ENCODE measurements at regions not wholly inside any gene's neighbourhood (a gene's known extent, or its start where the extent isn't known, plus 50 kb on each side); places are given as distances from the start of the nearest gene placed in this dataset.

- Mint-ChIP-seq H3K9me3 (peaks cover 22% of the 10 kb centered on the region), H3K36me3 (ENCODE audit: low read depth) (no peaks in the 10 kb centered on the region), H3K27me3 (no peaks in the 10 kb centered on the region), H3K4me3 (no peak overlapping the region), H3K4me1 (ENCODE audit: low read depth) (no peaks in the 10 kb centered on the region), H3K27ac (no peak overlapping the region)
- intact Hi-C loops (cut with micrococcal nuclease), result no loop called here
These were observed 177.3 kb downstream of the EMP1 start for GRCh38 chr12:13373803-13374202.

GRCh38 chr12:13373131-13373530 lies 176.6 kb downstream of the EMP1 start:
- H3K36me3 Mint-ChIP-seq (ENCODE audit: low read depth), result no peaks in the 10 kb centered on the region
- intact Hi-C loops (cut with micrococcal nuclease), result no loop called here
- H3K27me3 Mint-ChIP-seq, result no peaks in the 10 kb centered on the region
- no peak overlapping the region for H3K4me3 Mint-ChIP-seq
- H3K4me1 Mint-ChIP-seq (ENCODE audit: low read depth), result no peaks in the 10 kb centered on the region
- H3K9me3 Mint-ChIP-seq, result peaks cover 16% of the 10 kb centered on the region
- no peak overlapping the region for H3K27ac Mint-ChIP-seq

- intact Hi-C loops (cut with micrococcal nuclease), result no loop called here
- peaks cover 9% of the 10 kb centered on the region for H3K9me3 Mint-ChIP-seq
These were observed 175.9 kb downstream of the EMP1 start for GRCh38 chr12:13372386-13372785.

GRCh38 chr12:13371797-13372196 lies 175.3 kb downstream of the EMP1 start:
- Mint-ChIP-seq H3K4me1 (ENCODE audit: low read depth) (no peaks in the 10 kb centered on the region), H3K4me3 (no peak overlapping the region), H3K27me3 (no peaks in the 10 kb centered on the region), H3K27ac (no peak overlapping the region), H3K36me3 (ENCODE audit: low read depth) (no peaks in the 10 kb centered on the region), H3K9me3 (peaks cover 3% of the 10 kb centered on the region)
- intact Hi-C loops (cut with micrococcal nuclease), result no loop called here

More at GRCh38 chr12:13372386-13372785, 175.9 kb downstream of the EMP1 start:
- Mint-ChIP-seq H3K36me3 (ENCODE audit: low read depth) (no peaks in the 10 kb centered on the region), H3K27ac (no peak overlapping the region), H3K4me1 (ENCODE audit: low read depth) (no peaks in the 10 kb centered on the region), H3K27me3 (no peaks in the 10 kb centered on the region), H3K4me3 (no peak overlapping the region)

- intact Hi-C loops (cut with micrococcal nuclease), result no loop called here
- H3K27ac Mint-ChIP-seq, result no peak overlapping the region
- H3K27me3 Mint-ChIP-seq, result no peaks in the 10 kb centered on the region
- H3K4me1 Mint-ChIP-seq (ENCODE audit: low read depth), result no peaks in the 10 kb centered on the region
- no peak overlapping the region for H3K4me3 Mint-ChIP-seq
- no peaks in the 10 kb centered on the region for H3K9me3 Mint-ChIP-seq
- no peaks in the 10 kb centered on the region for H3K36me3 Mint-ChIP-seq (ENCODE audit: low read depth)
These were observed 174.8 kb downstream of the EMP1 start for GRCh38 chr12:13371367-13371766.

- no peak overlapping the region for H3K27ac Mint-ChIP-seq
- no peaks in the 10 kb centered on the region for H3K4me1 Mint-ChIP-seq (ENCODE audit: low read depth)
- H3K27me3 Mint-ChIP-seq, result no peaks in the 10 kb centered on the region
- no peaks in the 10 kb centered on the region for H3K36me3 Mint-ChIP-seq (ENCODE audit: low read depth)
- no peaks in the 10 kb centered on the region for H3K9me3 Mint-ChIP-seq
- intact Hi-C loops (cut with micrococcal nuclease), result no loop called here
- H3K4me3 Mint-ChIP-seq, result no peak overlapping the region
These were observed 173.0 kb downstream of the EMP1 start for GRCh38 chr12:13369474-13370056.

- no peaks in the 10 kb centered on the region for H3K27me3 Mint-ChIP-seq
- intact Hi-C loops (cut with micrococcal nuclease), result no loop called here
- no peak overlapping the region for H3K4me3 Mint-ChIP-seq
- H3K36me3 Mint-ChIP-seq (ENCODE audit: low read depth), result no peaks in the 10 kb centered on the region
- H3K9me3 Mint-ChIP-seq, result no peaks in the 10 kb centered on the region
- no peaks in the 10 kb centered on the region for H3K4me1 Mint-ChIP-seq (ENCODE audit: low read depth)
- H3K27ac Mint-ChIP-seq, result no peak overlapping the region
These were observed 172.4 kb downstream of the EMP1 start for GRCh38 chr12:13368971-13369370.

- Mint-ChIP-seq H3K9me3 (no peaks in the 10 kb centered on the region), H3K27ac (no peak overlapping the region), H3K4me1 (ENCODE audit: low read depth) (no peaks in the 10 kb centered on the region), H3K36me3 (ENCODE audit: low read depth) (no peaks in the 10 kb centered on the region), H3K27me3 (no peaks in the 10 kb centered on the region), H3K4me3 (no peak overlapping the region)
- intact Hi-C loops (cut with micrococcal nuclease), result no loop called here
These were observed 171.9 kb downstream of the EMP1 start for GRCh38 chr12:13368431-13368830.

GRCh38 chr12:13367973-13368372 lies 171.4 kb downstream of the EMP1 start:
- Mint-ChIP-seq H3K27ac (no peak overlapping the region), H3K27me3 (no peaks in the 10 kb centered on the region), H3K9me3 (no peaks in the 10 kb centered on the region), H3K36me3 (ENCODE audit: low read depth) (no peaks in the 10 kb centered on the region), H3K4me3 (no peak overlapping the region), H3K4me1 (ENCODE audit: low read depth) (no peaks in the 10 kb centered on the region)
- intact Hi-C loops (cut with micrococcal nuclease), result no loop called here

- intact Hi-C loops (cut with micrococcal nuclease), result no loop called here
- Mint-ChIP-seq H3K4me3 (no peak overlapping the region), H3K27ac (no peak overlapping the region), H3K4me1 (ENCODE audit: low read depth) (no peaks in the 10 kb centered on the region), H3K27me3 (peaks cover 3% of the 10 kb centered on the region), H3K9me3 (no peaks in the 10 kb centered on the region), H3K36me3 (ENCODE audit: low read depth) (no peaks in the 10 kb centered on the region)
These were observed 169.3 kb downstream of the EMP1 start for GRCh38 chr12:13365748-13366366.

GRCh38 chr12:13362260-13362841 lies 165.8 kb downstream of the EMP1 start:
- no peaks in the 10 kb centered on the region for H3K36me3 Mint-ChIP-seq (ENCODE audit: low read depth)
- peaks cover 9% of the 10 kb centered on the region for H3K27me3 Mint-ChIP-seq
- no peak overlapping the region for H3K27ac Mint-ChIP-seq
- no peaks in the 10 kb centered on the region for H3K9me3 Mint-ChIP-seq
- no peaks in the 10 kb centered on the region for H3K4me1 Mint-ChIP-seq (ENCODE audit: low read depth)
- no peak overlapping the region for H3K4me3 Mint-ChIP-seq
- intact Hi-C loops (cut with micrococcal nuclease), result loop anchor here (5.0 kb wide), 1 partner anchor 805 kb away; no protein-coding TSS in a partner anchor

GRCh38 chr12:13359636-13360035 lies 163.1 kb downstream of the EMP1 start:
- Mint-ChIP-seq H3K4me1 (ENCODE audit: low read depth) (no peaks in the 10 kb centered on the region), H3K9me3 (no peaks in the 10 kb centered on the region), H3K4me3 (no peak overlapping the region), H3K36me3 (ENCODE audit: low read depth) (no peaks in the 10 kb centered on the region), H3K27me3 (peaks cover 13% of the 10 kb centered on the region), H3K27ac (no peak overlapping the region)
- intact Hi-C loops (cut with micrococcal nuclease), result loop anchor here (5.0 kb wide), 1 partner anchor 808 kb away; no protein-coding TSS in a partner anchor

GRCh38 chr12:13358391-13358905 lies 161.9 kb downstream of the EMP1 start:
- intact Hi-C loops (cut with micrococcal nuclease), result no loop called here
- H3K4me1 Mint-ChIP-seq (ENCODE audit: low read depth), result no peaks in the 10 kb centered on the region
- no peak overlapping the region for H3K4me3 Mint-ChIP-seq
- no peaks in the 10 kb centered on the region for H3K9me3 Mint-ChIP-seq
- H3K27ac Mint-ChIP-seq, result no peak overlapping the region
- H3K27me3 Mint-ChIP-seq, result peaks cover 15% of the 10 kb centered on the region
- H3K36me3 Mint-ChIP-seq (ENCODE audit: low read depth), result no peaks in the 10 kb centered on the region

- H3K27ac Mint-ChIP-seq, result no peak overlapping the region
- no peaks in the 10 kb centered on the region for H3K36me3 Mint-ChIP-seq (ENCODE audit: low read depth)
- H3K9me3 Mint-ChIP-seq, result no peaks in the 10 kb centered on the region
- intact Hi-C loops (cut with micrococcal nuclease), result no loop called here
- H3K4me1 Mint-ChIP-seq (ENCODE audit: low read depth), result no peaks in the 10 kb centered on the region
- peaks cover 16% of the 10 kb centered on the region for H3K27me3 Mint-ChIP-seq
- H3K4me3 Mint-ChIP-seq, result no peak overlapping the region
These were observed 154.4 kb downstream of the EMP1 start for GRCh38 chr12:13350946-13351345.
